Lung (tissue), 11 donors: ENCODE measurements at regions not wholly inside any gene's neighbourhood (a gene's known extent, or its start where the extent isn't known, plus 50 kb on each side); places are given as distances from the start of the nearest gene placed in this dataset.

ENCODE experiments used
- ATAC-seq: fragments of 200-7000 bp; cut with Tn5 transposase; one replicate; pipeline ENCODE4 v1.9.1; 2020; ENCODE audit warnings: moderate number of reproducible peaks; ENCODE audit not compliant: insufficient read depth, low FRiP score
- DNase-seq, 3 donors: peaks; one replicate each; pipeline ENCODE4 v3.0.0-alpha.2; 2013 to 2017
- H3K27ac ChIP-seq, 2 donors: one replicate each; pipeline ENCODE4 v1.5.1; 2013; ENCODE audit warnings: mild to moderate bottlenecking in 2 of 2, moderate library complexity in 2 of 2, control low read depth in 1 of 2, inconsistent platforms in 1 of 2, low read depth in 1 of 2, low read length in 1 of 2
- H3K27me3 ChIP-seq, 3 donors: one replicate each; pipeline ENCODE4 v1.5.1; 2013; ENCODE audit warnings: low read length in 2 of 3; ENCODE audit not compliant: control insufficient read depth in 3 of 3, insufficient read depth in 3 of 3
- H3K36me3 ChIP-seq, 4 donors: one replicate each; pipeline ENCODE4 v1.5.1; 2013; ENCODE audit warnings: low read length in 4 of 4, mild to moderate bottlenecking in 1 of 4, moderate library complexity in 1 of 4; ENCODE audit not compliant: control insufficient read depth in 4 of 4, insufficient read depth in 4 of 4
- H3K4me1 ChIP-seq, 5 donors: one replicate each; pipeline ENCODE4 v1.5.1; 2013; ENCODE audit warnings: low read length in 5 of 5, mild to moderate bottlenecking in 2 of 5, moderate library complexity in 1 of 5; ENCODE audit not compliant: control insufficient read depth in 5 of 5, insufficient read depth in 5 of 5
- H3K4me3 ChIP-seq: one replicate; pipeline ENCODE4 v1.5.1; 2013; ENCODE audit warnings: mild to moderate bottlenecking, control low read depth, moderate library complexity
- H3K9ac ChIP-seq, 2 donors: one replicate each; pipeline ENCODE4 v1.5.1; 2013; ENCODE audit warnings: low read length in 2 of 2, control low read depth in 1 of 2; ENCODE audit not compliant: insufficient read depth in 1 of 2
- H3K9me3 ChIP-seq, 4 donors: one replicate each; pipeline ENCODE4 v1.5.1; 2013; ENCODE audit warnings: low read length in 3 of 4, mild to moderate bottlenecking in 1 of 4, moderate library complexity in 1 of 4; ENCODE audit not compliant: control insufficient read depth in 4 of 4, insufficient read depth in 3 of 4
- CTCF ChIP-seq: IDR thresholded peaks from 2 replicates; pipeline ENCODE4 v1.5.1; 2012; ENCODE audit warnings: mild to moderate bottlenecking; ENCODE audit errors: control extremely low read depth, extremely low read depth
- WGBS, 2 donors: extraction: QIAGEN DNeasy Blood & Tissue Kit; methylation state at CpG; one replicate each; pipeline ENCODE4 v1.1.7; 2013; 5-methylcytosine and 5-hydroxymethylcytosine counted together
- donor health status: control.
- donor health status: control.
- donor health status: Bipolar disorder and iron deficiency.
- donor health status: healthy.
- donor health status: DM: yes; HTN: yes; CAD: no.

- no peak for TF ChIP-seq CTCF
- ATAC-seq (no peak), DNase-seq (no peak)
- no peak overlapping the region for H3K9ac ChIP-seq
- no peak overlapping the region for H3K4me3 ChIP-seq
- H3K36me3 ChIP-seq: peaks cover 0 to 2% (median 0%) of the 10 kb centered on the region in 4 donors
- 87 to 88% methylated on average over 3 of the region's 3 CpGs for WGBS, 2 donors
- H3K27ac ChIP-seq: no peak overlapping the region
- H3K4me1 ChIP-seq: peaks cover 0 to 2% (median 0%) of the 10 kb centered on the region in 5 donors
- H3K27me3 ChIP-seq: no peaks in the 10 kb centered on the region
- H3K9me3 ChIP-seq: peaks cover 0 to 2% (median 0%) of the 10 kb centered on the region in 4 donors
Measured at GRCh38 chr16:64092271-64092670, 1029.6 kb downstream of the CDH11 start.

- Histone ChIP-seq H3K4me1 (peaks cover 0 to 2% (median 0%) of the 10 kb centered on the region in 5 donors), H3K27me3 (no peaks in the 10 kb centered on the region)
- WGBS, 2 donors: 57 to 67% methylated on average over 2 of the region's 2 CpGs
Measured at GRCh38 chr16:64090327-64090726, 1031.5 kb downstream of the CDH11 start.

GRCh38 chr16:64089697-64090096, 1032.2 kb downstream of the CDH11 start:
- H3K4me3 ChIP-seq: no peak overlapping the region
- DNase-seq: peak in 2 of 3 donors; percentile 22 to 29
- no peak for ATAC-seq
- H3K27me3 ChIP-seq: no peaks in the 10 kb centered on the region
- no peak overlapping the region for H3K9ac ChIP-seq
- H3K9me3 ChIP-seq: peaks cover 0 to 2% (median 0%) of the 10 kb centered on the region in 4 donors
- peaks cover 0 to 2% (median 0%) of the 10 kb centered on the region in 5 donors for H3K4me1 ChIP-seq
- peaks cover 0 to 2% (median 0%) of the 10 kb centered on the region in 4 donors for H3K36me3 ChIP-seq
- H3K27ac ChIP-seq: no peak overlapping the region
- peak; percentile 10 for TF ChIP-seq CTCF

More at GRCh38 chr16:64090327-64090726, 1031.5 kb downstream of the CDH11 start:
- no peak overlapping the region for H3K4me3 ChIP-seq
- H3K9me3 ChIP-seq: peaks cover 0 to 2% (median 0%) of the 10 kb centered on the region in 4 donors
- H3K36me3 ChIP-seq: peaks cover 0 to 2% (median 0%) of the 10 kb centered on the region in 4 donors
- no peak for ATAC-seq
- no peak overlapping the region for H3K27ac ChIP-seq
- DNase-seq: no peak
- TF ChIP-seq CTCF: no peak
- no peak overlapping the region for H3K9ac ChIP-seq

GRCh38 chr16:64088838-64089237, 1033.0 kb downstream of the CDH11 start:
- Histone ChIP-seq H3K36me3 (peaks cover 0 to 2% (median 0%) of the 10 kb centered on the region in 4 donors), H3K9ac (no peak overlapping the region), H3K4me3 (no peak overlapping the region), H3K27ac (no peak overlapping the region), H3K27me3 (no peaks in the 10 kb centered on the region), H3K9me3 (no peaks in the 10 kb centered on the region), H3K4me1 (no peaks in the 10 kb centered on the region)
- DNase-seq: no peak
- no peak for ATAC-seq
- 74 to 78% methylated on average over 5 of the region's 5 CpGs for WGBS, 2 donors
- TF ChIP-seq CTCF: no peak
